G401.6 (cell line): ENCODE measurements at regions not wholly inside any gene's neighbourhood (a gene's known extent, or its start where the extent isn't known, plus 50 kb on each side); places are given as distances from the start of the nearest gene placed in this dataset.
"Not testable (repeated sequence)": the region's sequence is repeated elsewhere in the genome, so short reads cannot be mapped to it uniquely, and the experiment has no call there.

ENCODE experiments used
- FAIRE-seq: peaks from 2 replicates; lab custom pipeline; 2012; peaks lifted over from hg19 to GRCh38; lab: Jason Lieb, UNC

- FAIRE-seq: no peak
These were observed 51.7 kb downstream of the FAM50B start for GRCh38 chr6:3900744-3901336.

GRCh38 chr6:3902871-3903648 lies 53.9 kb downstream of the FAM50B start:
- FAIRE-seq: no peak

- no peak for FAIRE-seq
These were observed 55.3 kb downstream of the FAM50B start for GRCh38 chr6:3904518-3904917.

GRCh38 chr6:3905945-3906845 lies 57.0 kb downstream of the FAM50B start:
- FAIRE-seq: no peak

- FAIRE-seq: no peak
These were observed 57.6 kb downstream of the FAM50B start for GRCh38 chr6:3906846-3907151.

- no peak for FAIRE-seq
These were observed 59.0 kb downstream of the FAM50B start for GRCh38 chr6:3908223-3908622.

GRCh38 chr6:3908961-3909360 lies 59.8 kb downstream of the FAM50B start:
- no peak for FAIRE-seq

- FAIRE-seq: no peak
These were observed 61.0 kb downstream of the FAM50B start for GRCh38 chr6:3910106-3910663.

GRCh38 chr6:3911130-3911529 lies 62.0 kb downstream of the FAM50B start:
- no peak for FAIRE-seq

GRCh38 chr6:3911614-3912336 lies 62.6 kb downstream of the FAM50B start:
- FAIRE-seq: no peak

GRCh38 chr6:3912361-3913076 lies 63.3 kb downstream of the FAM50B start:
- no peak for FAIRE-seq

GRCh38 chr6:3913077-3913957 lies 64.1 kb downstream of the FAM50B start:
- no peak for FAIRE-seq

GRCh38 chr6:3913958-3914337 lies 64.8 kb downstream of the FAM50B start:
- no peak for FAIRE-seq

GRCh38 chr6:3915076-3915791 lies 66.1 kb downstream of the FAM50B start:
- no peak for FAIRE-seq

GRCh38 chr6:3916211-3916610 lies 67.0 kb downstream of the FAM50B start:
- FAIRE-seq: no peak

GRCh38 chr6:3916749-3917148 lies 67.6 kb downstream of the FAM50B start:
- FAIRE-seq: not testable (repeated sequence)

- no peak for FAIRE-seq
These were observed 69.3 kb downstream of the FAM50B start for GRCh38 chr6:3918469-3918868.

- no peak for FAIRE-seq
These were observed 70.0 kb downstream of the FAM50B start for GRCh38 chr6:3919130-3919628.

- no peak for FAIRE-seq
These were observed 70.7 kb downstream of the FAM50B start for GRCh38 chr6:3919849-3920248.

GRCh38 chr6:3920321-3920720 lies 71.1 kb downstream of the FAM50B start:
- FAIRE-seq: no peak
